H9 (cell line): ENCODE measurements at regions not wholly inside any gene's neighbourhood (a gene's known extent, or its start where the extent isn't known, plus 50 kb on each side); places are given as distances from the start of the nearest gene placed in this dataset.

ENCODE experiments used
- DNase-seq: peaks from one replicate; pipeline ENCODE4 v3.0.0-alpha.2; 2017
- H2AFZ ChIP-seq: one replicate; pipeline ENCODE4 v1.6.1; 2013; ENCODE audit warnings: mild to moderate bottlenecking, low read length, control low read depth, moderate library complexity
- H2AK5ac ChIP-seq: 2 replicates; pipeline ENCODE4 v1.6.1; 2013; ENCODE audit warnings: low read length, control low read depth, mixed read lengths; ENCODE audit not compliant: insufficient read length
- H2BK120ac ChIP-seq: one replicate; pipeline ENCODE4 v1.6.1; 2013; ENCODE audit warnings: low read depth, mild to moderate bottlenecking, low read length, control low read depth, inconsistent platforms; ENCODE audit not compliant: poor library complexity, severe bottlenecking
- H2BK12ac ChIP-seq: 2 replicates; pipeline ENCODE4 v1.6.1; 2013; ENCODE audit warnings: low read length, control low read depth, mixed read lengths, low read depth; ENCODE audit not compliant: insufficient read length
- H2BK15ac ChIP-seq: 2 replicates; pipeline ENCODE4 v1.6.1; 2013; ENCODE audit warnings: low read depth, low read length, control low read depth
- H2BK20ac ChIP-seq: one replicate; pipeline ENCODE4 v1.6.1; 2013; ENCODE audit warnings: low read depth, mild to moderate bottlenecking, low read length, control low read depth, inconsistent platforms; ENCODE audit not compliant: poor library complexity, severe bottlenecking
- H2BK5ac ChIP-seq: 2 replicates; pipeline ENCODE4 v1.6.1; 2013; ENCODE audit warnings: low read length, control low read depth, mixed read lengths; ENCODE audit not compliant: insufficient read length
- H3K14ac ChIP-seq: 2 replicates; pipeline ENCODE4 v1.6.1; 2013; ENCODE audit warnings: low read length, control low read depth; ENCODE audit not compliant: insufficient read depth
- H3K18ac ChIP-seq: 2 replicates; pipeline ENCODE4 v1.6.1; 2013; ENCODE audit warnings: low read depth, mild to moderate bottlenecking, mixed read lengths, low read length, control low read depth; ENCODE audit not compliant: insufficient read length
- H3K23ac ChIP-seq: 2 replicates; pipeline ENCODE4 v1.6.1; 2013; ENCODE audit warnings: low read length, control low read depth, mixed read lengths, low read depth; ENCODE audit not compliant: insufficient read length
- H3K23me2 ChIP-seq: 2 replicates; pipeline ENCODE4 v1.6.1; 2013; ENCODE audit warnings: low read depth, mild to moderate bottlenecking, mixed read lengths, low read length, control low read depth; ENCODE audit not compliant: insufficient read length, poor library complexity, severe bottlenecking
- H3K27ac ChIP-seq: 2 replicates; pipeline ENCODE4 v1.5.1; 2013; ENCODE audit warnings: low read length, control low read depth, mixed read lengths, low read depth; ENCODE audit not compliant: insufficient read length
- H3K27me3 ChIP-seq: 2 replicates; pipeline ENCODE4 v1.6.1; 2013; ENCODE audit warnings: low read length, control low read depth, inconsistent platforms; ENCODE audit not compliant: insufficient read depth
- H3K4ac ChIP-seq: 2 replicates; pipeline ENCODE4 v1.6.1; 2013; ENCODE audit warnings: low read depth, mild to moderate bottlenecking, control low read depth, inconsistent platforms, low read length, moderate library complexity
- H3K4me1 ChIP-seq: 2 replicates; pipeline ENCODE4 v1.6.1; 2013; ENCODE audit warnings: low read length, control low read depth, inconsistent platforms; ENCODE audit not compliant: insufficient read depth
- H3K4me2 ChIP-seq: 2 replicates; pipeline ENCODE4 v1.6.1; 2013; ENCODE audit warnings: low read length, control low read depth, mixed read lengths; ENCODE audit not compliant: insufficient read length, insufficient read depth
- H3K56ac ChIP-seq: 2 replicates; pipeline ENCODE4 v1.6.1; 2013; ENCODE audit warnings: low read depth, mild to moderate bottlenecking, mixed read lengths, low read length, control low read depth; ENCODE audit not compliant: insufficient read length
- H3K79me1 ChIP-seq: 2 replicates; pipeline ENCODE4 v1.6.1; 2013; ENCODE audit warnings: low read depth, mild to moderate bottlenecking, moderate library complexity, low read length, control low read depth, inconsistent platforms; ENCODE audit not compliant: insufficient read depth, poor library complexity, severe bottlenecking
- H3K79me2 ChIP-seq: 2 replicates; pipeline ENCODE4 v1.6.1; 2013; ENCODE audit warnings: low read length, control low read depth, inconsistent platforms; ENCODE audit not compliant: insufficient read depth
- H3K9ac ChIP-seq: 2 replicates; pipeline ENCODE4 v1.6.1; 2013; ENCODE audit warnings: low read length, control low read depth, mixed read lengths; ENCODE audit not compliant: insufficient read length; ENCODE audit errors: extremely low read depth
- H3K9me3 ChIP-seq: one replicate; pipeline ENCODE4 v1.6.1; 2013; ENCODE audit warnings: low read depth, low read length, inconsistent platforms; ENCODE audit not compliant: control insufficient read depth
- H3T11ph ChIP-seq: one replicate; pipeline ENCODE4 v1.6.1; 2013; ENCODE audit warnings: mild to moderate bottlenecking, low read length, control low read depth, inconsistent platforms
- H4K20me1 ChIP-seq: one replicate; pipeline ENCODE4 v1.6.1; 2013; ENCODE audit not compliant: control insufficient read depth, insufficient read length, insufficient read depth
- H4K5ac ChIP-seq: 2 replicates; pipeline ENCODE4 v1.6.1; 2013; ENCODE audit warnings: low read depth, mild to moderate bottlenecking, mixed read lengths, low read length, control low read depth; ENCODE audit not compliant: insufficient read length
- H4K8ac ChIP-seq: replicated peaks from 2 replicates; pipeline ENCODE4 v1.6.1; 2013; ENCODE audit warnings: low read length, control low read depth, mixed read lengths, low read depth; ENCODE audit not compliant: insufficient read length
- H4K91ac ChIP-seq: 2 replicates; pipeline ENCODE4 v1.6.1; 2013; ENCODE audit warnings: low read depth, mild to moderate bottlenecking, moderate library complexity, mixed read lengths, low read length, control low read depth; ENCODE audit not compliant: insufficient read length
- H3K27ac Mint-ChIP-seq, 3 experiments: 2 replicates in 2 of 3; 3 replicates in 1 of 3; pipeline ENCODE4 v1.8.0; 2020 to 2021; ENCODE audit warnings: mixed read lengths in 3 of 3, mild to moderate bottlenecking in 1 of 3, moderate library complexity in 1 of 3
- H3K27me3 Mint-ChIP-seq: 2 replicates; pipeline ENCODE4 v1.8.0; 2021; ENCODE audit warnings: low read depth, mild to moderate bottlenecking, moderate library complexity, mixed read lengths
- H3K36me3 Mint-ChIP-seq, 3 experiments: 2 replicates in 2 of 3; 3 replicates in 1 of 3; pipeline ENCODE4 v1.8.0; 2020 to 2021; ENCODE audit warnings: low read depth in 3 of 3, mixed read lengths in 3 of 3; ENCODE audit not compliant: insufficient read depth in 1 of 3
- H3K4me1 Mint-ChIP-seq, 2 experiments: 2 replicates each; pipeline ENCODE4 v1.8.0; 2020; ENCODE audit warnings: mixed read lengths in 2 of 2
- H3K4me3 Mint-ChIP-seq, 2 experiments: 2 replicates in 1 of 2; 3 replicates in 1 of 2; pipeline ENCODE4 v1.8.0; 2020 to 2021; ENCODE audit warnings: mild to moderate bottlenecking in 2 of 2, mixed read lengths in 2 of 2, moderate library complexity in 1 of 2
- H3K9me3 Mint-ChIP-seq, 2 experiments: 2 replicates in 1 of 2; 3 replicates in 1 of 2; pipeline ENCODE4 v1.8.0; 2020; ENCODE audit warnings: mild to moderate bottlenecking in 2 of 2, mixed read lengths in 2 of 2, moderate library complexity in 1 of 2
- WGBS: extraction: QIAGEN DNeasy Blood & Tissue Kit; methylation state at CpG from one replicate; pipeline ENCODE4 v1.1.7; 2013; ENCODE audit warnings: missing lambda C conversion rate, low lambda C conversion rate, mixed read lengths; ENCODE audit not compliant: insufficient read length; ENCODE audit errors: extremely low coverage; 5-methylcytosine and 5-hydroxymethylcytosine counted together
- TF ChIP-seq, protein P1 (sequence below): fragments of 200-600 bp; sonication (generic); conservative IDR thresholded peaks from 3 replicates; pipeline ENCODE4 v1.8.0; 2021; ENCODE audit warnings: antibody characterized with exemption, mild to moderate bottlenecking

DNA sequence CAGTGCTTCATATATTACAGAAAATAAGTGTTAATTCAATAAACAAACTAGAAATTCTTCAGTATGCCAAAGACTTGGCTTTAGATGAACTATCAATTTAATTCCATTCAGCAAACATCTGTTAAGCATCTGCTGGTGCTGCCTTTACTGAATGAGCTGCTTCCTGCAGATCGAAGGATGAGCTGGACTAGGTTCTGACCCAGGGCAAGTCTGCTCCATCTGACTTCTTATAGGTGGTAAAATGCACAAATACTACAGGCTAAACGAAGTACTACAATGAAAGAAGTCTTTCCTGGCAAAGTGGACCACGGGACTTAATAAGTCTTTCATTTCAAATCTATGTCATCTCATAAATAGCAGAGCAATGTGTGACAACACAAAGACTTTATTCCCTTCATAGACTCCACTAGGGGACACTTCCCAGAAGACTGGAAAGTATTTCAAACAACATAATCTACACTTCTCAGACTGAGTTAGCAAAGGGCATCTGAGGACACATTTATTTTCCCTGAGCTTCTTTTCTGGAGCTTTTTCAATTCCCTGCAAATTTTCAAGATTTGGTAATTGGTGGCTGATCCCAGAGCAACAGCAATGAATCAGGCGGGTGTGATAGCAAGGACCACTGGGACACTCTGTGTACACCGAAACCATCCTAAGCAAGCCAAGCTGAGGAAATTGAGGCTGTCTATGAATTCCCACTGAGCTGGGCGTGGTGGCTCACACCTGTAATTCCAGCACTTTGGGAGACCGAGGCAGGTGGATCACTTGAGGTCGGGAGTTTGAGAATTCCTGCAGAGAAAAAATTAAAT, 108.9 kb upstream of the FRMD4A start:
- H3K27me3 Mint-ChIP-seq = no peaks in the 10 kb centered on the region
- Histone ChIP-seq H3T11ph (no peak overlapping the region), H3K79me1 (no peaks in the 10 kb centered on the region), H3K56ac (no peak overlapping the region), H3K9ac (no peak overlapping the region), H2BK5ac (no peak overlapping the region), H4K20me1 (no peaks in the 10 kb centered on the region), H3K27me3 (no peaks in the 10 kb centered on the region), H3K9me3 (no peaks in the 10 kb centered on the region), H3K14ac (no peak overlapping the region), H3K4me1 (no peaks in the 10 kb centered on the region), H3K4ac (no peak overlapping the region), H2AK5ac (no peak overlapping the region), H4K8ac (no peak overlapping the region), H3K4me2 (no peak overlapping the region), H2BK20ac (no peak overlapping the region), H3K79me2 (no peaks in the 10 kb centered on the region), H4K5ac (no peak overlapping the region), H3K23me2 (no peaks in the 10 kb centered on the region), H3K18ac (no peak overlapping the region), H2BK120ac (no peak overlapping the region), H3K23ac (no peak overlapping the region), H4K91ac (no peak overlapping the region), H2AFZ (no peak overlapping the region), H2BK12ac (no peak overlapping the region), H2BK15ac (no peak overlapping the region), H3K27ac (no peak overlapping the region)
- no peak overlapping the region for H3K4me3 Mint-ChIP-seq
- H3K27ac Mint-ChIP-seq = no peak overlapping the region
- H3K36me3 Mint-ChIP-seq = no peaks in the 10 kb centered on the region
- no CpG with 5 or more reads among the region's 8 CpGs for WGBS
- peaks cover 0 to 3% of the 10 kb centered on the region in 2 experiments; a peak in 2 of 4 replicates for H3K4me1 Mint-ChIP-seq
- H3K9me3 Mint-ChIP-seq = no peaks in the 10 kb centered on the region
- TF ChIP-seq, protein P1, sequence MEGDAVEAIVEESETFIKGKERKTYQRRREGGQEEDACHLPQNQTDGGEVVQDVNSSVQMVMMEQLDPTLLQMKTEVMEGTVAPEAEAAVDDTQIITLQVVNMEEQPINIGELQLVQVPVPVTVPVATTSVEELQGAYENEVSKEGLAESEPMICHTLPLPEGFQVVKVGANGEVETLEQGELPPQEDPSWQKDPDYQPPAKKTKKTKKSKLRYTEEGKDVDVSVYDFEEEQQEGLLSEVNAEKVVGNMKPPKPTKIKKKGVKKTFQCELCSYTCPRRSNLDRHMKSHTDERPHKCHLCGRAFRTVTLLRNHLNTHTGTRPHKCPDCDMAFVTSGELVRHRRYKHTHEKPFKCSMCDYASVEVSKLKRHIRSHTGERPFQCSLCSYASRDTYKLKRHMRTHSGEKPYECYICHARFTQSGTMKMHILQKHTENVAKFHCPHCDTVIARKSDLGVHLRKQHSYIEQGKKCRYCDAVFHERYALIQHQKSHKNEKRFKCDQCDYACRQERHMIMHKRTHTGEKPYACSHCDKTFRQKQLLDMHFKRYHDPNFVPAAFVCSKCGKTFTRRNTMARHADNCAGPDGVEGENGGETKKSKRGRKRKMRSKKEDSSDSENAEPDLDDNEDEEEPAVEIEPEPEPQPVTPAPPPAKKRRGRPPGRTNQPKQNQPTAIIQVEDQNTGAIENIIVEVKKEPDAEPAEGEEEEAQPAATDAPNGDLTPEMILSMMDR = no peak
- DNase-seq = no peak
